NCI-H748 (cell line): ENCODE measurements at regions not wholly inside any gene's neighbourhood (a gene's known extent, or its start where the extent isn't known, plus 50 kb on each side); places are given as distances from the start of the nearest gene placed in this dataset.
"Not testable (repeated sequence)": the region's sequence is repeated elsewhere in the genome, so short reads cannot be mapped to it uniquely, and the experiment has no call there.

Source experiments
- DNase-seq: peaks from one replicate; lab custom pipeline; 2025; ENCODE audit not compliant: unreplicated experiment; lab: John Stamatoyannopoulos, UW

- no peak for DNase-seq
Observed at GRCh38 chr1:192862271-192862670, 53.4 kb downstream of the RGS2 start.

- DNase-seq: no peak
Observed at GRCh38 chr1:192866241-192866868, 57.5 kb downstream of the RGS2 start.

- no peak for DNase-seq
Observed at GRCh38 chr1:192867180-192867579, 58.3 kb downstream of the RGS2 start.

GRCh38 chr1:192869308-192869940, 60.6 kb downstream of the RGS2 start:
- no peak for DNase-seq

- no peak for DNase-seq
Observed at GRCh38 chr1:192872010-192872409, 63.2 kb downstream of the RGS2 start.

- no peak for DNase-seq
Observed at GRCh38 chr1:192873836-192874235, 65.0 kb downstream of the RGS2 start.

- DNase-seq: no peak
Observed at GRCh38 chr1:192876633-192877032, 67.8 kb downstream of the RGS2 start.

- DNase-seq: no peak
Observed at GRCh38 chr1:192877283-192877886, 68.5 kb downstream of the RGS2 start.

GRCh38 chr1:192878249-192878648, 69.4 kb downstream of the RGS2 start:
- DNase-seq: no peak

GRCh38 chr1:192879406-192879805, 70.6 kb downstream of the RGS2 start:
- no peak for DNase-seq

GRCh38 chr1:192880231-192880630, 71.4 kb downstream of the RGS2 start:
- DNase-seq: no peak

GRCh38 chr1:192884241-192884640, 75.4 kb downstream of the RGS2 start:
- no peak for DNase-seq

- DNase-seq: not testable (repeated sequence)
Observed at GRCh38 chr1:192885387-192885786, 76.5 kb downstream of the RGS2 start.

GRCh38 chr1:192887426-192887825, 78.6 kb downstream of the RGS2 start:
- no peak for DNase-seq

- DNase-seq: no peak
Observed at GRCh38 chr1:192888574-192888973, 79.7 kb downstream of the RGS2 start.

- no peak for DNase-seq
Observed at GRCh38 chr1:192889082-192889481, 80.2 kb downstream of the RGS2 start.

GRCh38 chr1:192890134-192890533, 81.3 kb downstream of the RGS2 start:
- no peak for DNase-seq

- no peak for DNase-seq
Observed at GRCh38 chr1:192892934-192893333, 84.1 kb downstream of the RGS2 start.

GRCh38 chr1:192895487-192895886, 86.6 kb downstream of the RGS2 start:
- not testable (repeated sequence) for DNase-seq

- no peak for DNase-seq
Observed at GRCh38 chr1:192896376-192896775, 87.5 kb downstream of the RGS2 start.

GRCh38 chr1:192901500-192901899, 92.7 kb downstream of the RGS2 start:
- no peak for DNase-seq

GRCh38 chr1:192903142-192903541, 94.3 kb downstream of the RGS2 start:
- no peak for DNase-seq
